ENCODE measurements at regions not wholly inside any gene's neighbourhood (a gene's known extent, or its start where the extent isn't known, plus 50 kb on each side); places are given as distances from the start of the nearest gene placed in this dataset.

DNA sequence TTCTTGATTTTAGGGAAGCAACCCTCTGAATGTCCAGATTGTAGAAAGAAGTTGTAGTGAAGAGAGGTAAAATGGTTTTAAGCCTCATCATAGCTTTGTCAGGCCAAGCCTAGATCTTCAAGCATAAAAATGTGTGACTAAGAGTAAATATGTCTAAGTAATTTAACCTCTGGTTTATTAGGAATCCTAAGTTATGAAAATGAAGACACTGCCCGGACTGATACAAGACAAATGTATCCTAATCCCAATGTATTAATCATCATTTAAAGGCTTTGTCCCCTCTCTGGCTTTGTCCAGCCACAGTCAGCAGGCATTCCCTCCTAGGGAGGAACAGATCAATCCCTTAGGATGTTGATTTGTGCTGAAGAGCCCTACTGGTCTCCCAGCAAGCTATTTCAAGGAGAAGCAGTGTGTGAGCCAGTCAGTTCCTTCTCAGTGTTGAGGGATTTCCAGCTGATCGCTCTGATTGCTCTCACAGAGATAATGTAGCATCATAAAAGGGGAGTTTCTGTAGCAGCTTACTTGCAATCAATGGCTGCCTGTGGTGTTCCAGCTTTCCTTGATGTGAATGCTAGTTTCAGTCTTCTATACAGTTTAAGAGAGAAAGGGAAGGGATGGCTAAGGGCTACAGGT is 796.1 kb downstream of the EPHA4 start:
- TF ChIP-seq CTCF (IDR thresholded peaks at IDR 0.05), result no peak

DNA sequence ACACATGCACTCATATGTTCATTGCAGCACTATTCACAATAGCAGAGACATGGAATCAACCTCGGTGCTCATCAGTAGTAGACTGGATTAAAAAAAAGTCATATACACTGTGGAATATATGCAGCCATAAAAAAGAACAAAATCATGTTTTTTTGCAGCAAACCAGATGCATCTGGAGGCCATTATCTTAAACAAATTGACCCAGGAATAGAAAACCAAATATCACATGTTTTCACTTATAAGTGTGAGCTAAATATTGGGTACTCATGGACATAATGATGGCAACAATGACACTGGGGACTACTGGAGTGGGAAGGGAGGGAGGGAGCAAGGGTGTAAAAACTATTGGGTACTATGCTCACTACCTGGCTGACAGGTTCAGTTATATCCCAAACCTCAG is 792.6 kb downstream of the EPHA4 start:
- TF ChIP-seq CTCF (IDR thresholded peaks at IDR 0.05), result no peak

DNA sequence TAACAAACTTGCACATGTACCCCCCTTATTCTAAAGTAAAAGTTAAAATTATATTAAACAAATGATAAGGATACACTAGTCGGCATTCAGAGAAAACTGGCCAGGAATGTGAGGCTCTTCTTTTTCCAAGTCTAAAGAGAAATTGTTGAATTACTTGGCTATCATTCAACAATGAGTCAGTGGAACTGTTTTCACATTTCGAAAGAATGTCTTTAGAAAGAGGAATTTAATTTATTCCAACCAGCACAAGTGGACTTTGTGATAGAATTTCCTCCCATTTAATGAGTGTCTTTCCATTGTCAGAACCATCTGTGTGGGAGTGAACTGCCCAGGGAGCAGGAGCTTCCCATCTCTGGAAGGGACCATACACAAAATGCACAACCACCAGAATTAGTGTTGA is 792.2 kb downstream of the EPHA4 start:
- TF ChIP-seq CTCF (IDR thresholded peaks at IDR 0.05), result no peak

DNA sequence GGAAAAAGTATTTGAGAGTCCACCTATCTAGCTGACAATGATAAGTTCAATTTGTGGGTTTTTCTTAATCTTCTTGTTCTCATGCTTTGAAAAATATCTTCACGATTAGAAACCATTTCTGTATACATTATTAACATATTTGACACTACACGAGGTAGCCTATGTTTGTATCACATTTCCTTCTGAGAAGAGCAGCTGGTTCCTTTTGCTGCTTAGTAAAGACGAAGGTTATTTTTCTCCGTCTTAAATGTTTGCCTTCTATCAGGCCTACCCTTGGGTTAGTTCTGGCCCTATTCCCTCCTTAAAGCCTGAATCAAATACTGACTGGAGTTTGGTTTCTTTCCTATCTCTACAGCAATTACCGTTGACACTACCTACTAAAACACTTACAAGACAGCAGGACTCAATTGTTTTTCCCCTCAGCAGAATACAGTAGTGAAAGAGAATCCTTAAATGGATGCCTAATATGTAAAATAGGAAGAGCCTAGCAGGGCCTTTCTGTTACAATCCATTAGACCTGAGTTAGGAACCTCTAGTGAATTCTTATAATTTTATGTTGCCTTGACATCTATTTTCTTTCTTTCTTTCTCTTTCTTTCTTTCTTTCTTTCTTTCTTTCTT is 790.4 kb downstream of the EPHA4 start:
- TF ChIP-seq CTCF (IDR thresholded peaks at IDR 0.05), result no peak

DNA sequence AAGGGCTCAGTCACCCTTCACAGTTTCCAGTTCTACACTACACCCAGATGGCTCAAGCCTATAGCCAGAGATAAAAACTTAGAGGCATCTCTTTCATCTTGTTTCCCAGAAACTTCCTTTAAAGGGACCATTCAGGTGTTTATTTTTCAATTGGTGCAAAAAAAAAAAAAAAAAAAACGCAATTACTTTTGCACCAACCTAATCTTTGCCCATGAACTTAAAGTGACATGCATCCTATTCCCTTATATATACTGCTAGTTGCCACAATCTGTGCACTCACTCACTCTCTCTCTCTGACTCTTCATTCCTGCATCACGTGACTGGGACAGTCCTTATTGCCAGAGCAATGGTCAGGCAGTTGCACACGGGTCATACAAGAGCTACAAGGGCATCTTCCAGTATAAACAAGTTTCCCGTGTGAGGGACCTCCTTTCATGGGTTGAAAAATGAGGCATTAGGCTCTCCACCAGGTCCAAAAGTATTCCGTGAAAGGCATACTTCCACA is 789.4 kb downstream of the EPHA4 start:
- no peak for TF ChIP-seq CTCF (IDR thresholded peaks at IDR 0.05)

DNA sequence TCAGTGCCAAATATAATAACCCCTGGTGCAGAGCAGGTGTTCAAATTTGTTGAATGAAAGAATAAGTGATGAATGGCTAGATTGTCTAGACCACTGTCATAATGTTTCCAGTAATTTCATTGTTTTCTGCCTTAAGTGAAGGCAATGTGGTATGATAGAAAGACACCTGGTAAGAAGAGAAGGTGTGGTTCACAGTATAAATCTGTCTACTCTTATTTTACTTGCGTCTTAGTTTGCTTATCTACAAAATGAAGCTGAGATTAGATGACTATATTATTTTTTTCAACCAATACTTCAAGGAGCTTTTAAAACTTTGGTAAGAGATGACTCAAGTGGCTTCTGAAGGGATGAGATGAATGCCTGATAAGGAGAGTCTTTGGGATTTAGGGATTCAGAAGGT is 788.4 kb downstream of the EPHA4 start:
- TF ChIP-seq CTCF (IDR thresholded peaks at IDR 0.05), result no peak

DNA sequence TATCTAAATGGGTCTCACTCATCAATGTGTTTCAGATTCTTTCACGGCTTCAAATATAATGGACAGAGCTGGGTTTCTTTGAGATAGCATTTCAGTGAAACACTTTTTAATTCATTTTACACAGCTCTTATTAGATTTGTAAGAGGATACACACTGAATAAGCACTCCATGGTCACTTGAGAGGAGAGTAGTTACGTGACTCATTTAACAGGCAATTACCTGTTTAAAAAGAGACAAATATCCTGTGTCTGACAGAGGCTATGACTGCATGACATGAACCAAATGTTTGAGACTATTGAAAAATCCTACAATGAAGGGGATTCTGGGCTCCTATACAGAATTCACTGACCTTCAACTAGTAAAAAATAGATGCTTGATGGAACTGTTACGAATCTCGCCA is 786.9 kb downstream of the EPHA4 start:
- TF ChIP-seq CTCF (IDR thresholded peaks at IDR 0.05), result no peak

Data from LNCAP (cell line).